Muscle layer of duodenum (tissue), 2 donors: ENCODE measurements at regions not wholly inside any gene's neighbourhood (a gene's known extent, or its start where the extent isn't known, plus 50 kb on each side); places are given as distances from the start of the nearest gene placed in this dataset.
A peak's percentile ranks its signal among the peaks of the same experiment; 100 is the strongest.

Source experiments
- H3K27ac ChIP-seq: one replicate; pipeline ENCODE4 v1.7.0; 2013; ENCODE audit warnings: mild to moderate bottlenecking, low read length
- H3K27me3 ChIP-seq: one replicate; pipeline ENCODE4 v1.7.0; 2013; ENCODE audit warnings: low read depth, mild to moderate bottlenecking, control low read depth, low read length
- H3K36me3 ChIP-seq, 2 donors: one replicate each; pipeline ENCODE4 v1.7.0; 2013; ENCODE audit warnings: low read length in 2 of 2, control low read depth in 1 of 2, mild to moderate bottlenecking in 1 of 2; ENCODE audit not compliant: insufficient read depth in 2 of 2, control insufficient read depth in 1 of 2
- H3K4me1 ChIP-seq, 2 donors: one replicate each; pipeline ENCODE4 v1.7.0; 2013; ENCODE audit warnings: low read length in 2 of 2, mild to moderate bottlenecking in 2 of 2, control low read depth in 1 of 2, moderate library complexity in 1 of 2; ENCODE audit not compliant: insufficient read depth in 2 of 2, control insufficient read depth in 1 of 2
- H3K4me3 ChIP-seq, 2 donors: one replicate each; pipeline ENCODE4 v1.7.0; 2013; ENCODE audit warnings: low read length in 2 of 2, low read depth in 1 of 2, mild to moderate bottlenecking in 1 of 2
- H3K9me3 ChIP-seq, 2 donors: one replicate each; pipeline ENCODE4 v1.7.0; 2013; ENCODE audit warnings: low read length in 2 of 2, control low read depth in 1 of 2, mild to moderate bottlenecking in 1 of 2; ENCODE audit not compliant: control insufficient read depth in 1 of 2
- donor health status: healthy.

GRCh38 chr6:125662296-125662695 lies 87.1 kb upstream of the HEY2 start:
- H3K27me3 ChIP-seq, result no peaks in the 10 kb centered on the region
- H3K9me3 ChIP-seq, result no peaks in the 10 kb centered on the region
- no peak overlapping the region for H3K4me3 ChIP-seq
- H3K36me3 ChIP-seq, result no peaks in the 10 kb centered on the region
- H3K4me1 ChIP-seq, result no peaks in the 10 kb centered on the region
- no peak overlapping the region for H3K27ac ChIP-seq

GRCh38 chr6:125665295-125665814 lies 84.1 kb upstream of the HEY2 start:
- Histone ChIP-seq H3K27ac (no peak overlapping the region), H3K27me3 (no peaks in the 10 kb centered on the region), H3K4me3 (no peak overlapping the region), H3K9me3 (no peaks in the 10 kb centered on the region), H3K36me3 (no peaks in the 10 kb centered on the region), H3K4me1 (no peaks in the 10 kb centered on the region)

GRCh38 chr6:125667326-125667725 lies 82.1 kb upstream of the HEY2 start:
- Histone ChIP-seq H3K27ac (no peak overlapping the region), H3K36me3 (no peaks in the 10 kb centered on the region), H3K4me1 (no peaks in the 10 kb centered on the region), H3K4me3 (no peak overlapping the region), H3K9me3 (no peaks in the 10 kb centered on the region), H3K27me3 (no peaks in the 10 kb centered on the region)

- Histone ChIP-seq H3K4me1 (no peaks in the 10 kb centered on the region), H3K27ac (no peak overlapping the region), H3K4me3 (no peak overlapping the region), H3K9me3 (no peaks in the 10 kb centered on the region), H3K36me3 (no peaks in the 10 kb centered on the region), H3K27me3 (no peaks in the 10 kb centered on the region)
Measured at GRCh38 chr6:125668071-125668470, 81.4 kb upstream of the HEY2 start.

GRCh38 chr6:125670568-125670967 lies 78.9 kb upstream of the HEY2 start:
- H3K36me3 ChIP-seq, result no peaks in the 10 kb centered on the region
- no peak overlapping the region for H3K27ac ChIP-seq
- no peaks in the 10 kb centered on the region for H3K27me3 ChIP-seq
- no peaks in the 10 kb centered on the region for H3K4me1 ChIP-seq
- H3K9me3 ChIP-seq, result no peaks in the 10 kb centered on the region
- H3K4me3 ChIP-seq, result peak overlapping the region in 1 of 2 donors; percentile 14

DNA sequence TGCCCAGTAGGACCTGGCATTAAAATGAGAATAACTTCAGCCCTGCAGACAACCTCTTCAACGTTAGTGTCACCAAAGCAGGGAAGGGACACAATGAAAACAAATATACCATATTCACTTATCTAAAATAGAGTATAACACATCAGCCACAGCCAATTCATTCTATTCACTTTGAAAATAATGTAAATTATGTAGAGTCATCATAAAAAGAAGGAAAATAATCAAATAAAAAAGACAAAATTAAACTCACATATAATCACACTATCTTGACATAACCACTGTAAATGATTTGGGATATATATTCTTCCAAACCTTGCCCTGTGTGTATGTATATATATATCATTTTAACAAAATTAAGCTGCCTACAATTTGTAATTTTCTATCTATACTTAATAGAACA lies 78.1 kb upstream of the HEY2 start:
- Histone ChIP-seq H3K4me1 (no peaks in the 10 kb centered on the region), H3K4me3 (no peak overlapping the region)

GRCh38 chr6:125674230-125674629 lies 75.2 kb upstream of the HEY2 start:
- Histone ChIP-seq H3K4me3 (no peak overlapping the region), H3K36me3 (no peaks in the 10 kb centered on the region), H3K27me3 (no peaks in the 10 kb centered on the region), H3K27ac (no peak overlapping the region), H3K9me3 (no peaks in the 10 kb centered on the region), H3K4me1 (no peaks in the 10 kb centered on the region)

More for the DNA sequence above, 78.1 kb upstream of the HEY2 start:
- H3K9me3 ChIP-seq, result no peaks in the 10 kb centered on the region
- no peaks in the 10 kb centered on the region for H3K36me3 ChIP-seq
- no peaks in the 10 kb centered on the region for H3K27me3 ChIP-seq
- no peak overlapping the region for H3K27ac ChIP-seq

DNA sequence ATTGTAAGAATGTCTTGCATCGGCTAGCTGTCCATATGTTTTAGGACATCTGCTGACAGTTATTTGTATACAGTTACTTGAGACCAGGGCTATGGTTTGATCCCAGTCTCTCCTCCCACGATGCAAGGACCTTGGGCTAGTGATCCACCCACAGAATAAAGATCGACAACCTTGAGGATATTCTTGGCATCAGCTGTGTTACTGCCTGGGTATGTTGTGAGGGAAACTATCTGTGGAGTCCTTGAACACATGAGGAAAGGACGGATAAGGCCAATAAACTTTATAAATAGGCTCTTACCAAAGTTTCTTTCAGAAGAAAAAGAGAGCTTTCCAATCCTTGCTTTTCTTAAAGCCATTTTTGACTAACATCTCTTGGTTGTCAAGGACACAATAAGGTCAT lies 70.8 kb upstream of the HEY2 start:
- Histone ChIP-seq H3K27me3 (no peaks in the 10 kb centered on the region), H3K27ac (no peak overlapping the region), H3K4me3 (no peak overlapping the region), H3K36me3 (no peaks in the 10 kb centered on the region), H3K4me1 (no peaks in the 10 kb centered on the region), H3K9me3 (no peaks in the 10 kb centered on the region)

GRCh38 chr6:125679128-125679527 lies 70.3 kb upstream of the HEY2 start:
- H3K36me3 ChIP-seq, result no peaks in the 10 kb centered on the region
- H3K9me3 ChIP-seq, result no peaks in the 10 kb centered on the region
- no peak overlapping the region for H3K4me3 ChIP-seq
- no peaks in the 10 kb centered on the region for H3K4me1 ChIP-seq
- H3K27me3 ChIP-seq, result no peaks in the 10 kb centered on the region
- no peak overlapping the region for H3K27ac ChIP-seq

DNA sequence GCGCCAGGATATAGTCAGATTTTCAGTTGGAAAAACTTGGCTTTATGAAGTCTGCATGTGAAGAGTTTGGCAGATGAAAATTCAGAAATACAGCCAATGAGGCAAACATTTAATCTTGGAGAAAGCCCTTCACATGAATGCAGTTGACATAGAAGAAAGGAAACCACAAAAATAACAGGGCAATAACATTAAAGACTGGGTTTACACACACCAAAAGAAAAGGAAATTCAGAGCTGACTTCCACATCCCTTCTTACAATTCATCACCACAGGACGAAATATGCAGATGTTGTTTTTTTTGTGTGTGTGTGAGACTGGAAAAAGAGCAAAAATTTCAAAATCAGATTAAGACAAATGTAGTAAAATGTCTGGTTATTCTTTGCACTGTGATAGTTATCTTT lies 69.8 kb upstream of the HEY2 start:
- Histone ChIP-seq H3K9me3 (no peaks in the 10 kb centered on the region), H3K27me3 (no peaks in the 10 kb centered on the region), H3K4me1 (no peaks in the 10 kb centered on the region), H3K4me3 (no peak overlapping the region), H3K36me3 (no peaks in the 10 kb centered on the region), H3K27ac (no peak overlapping the region)

- Histone ChIP-seq H3K4me3 (no peak overlapping the region), H3K36me3 (no peaks in the 10 kb centered on the region), H3K4me1 (no peaks in the 10 kb centered on the region), H3K27ac (no peak overlapping the region), H3K27me3 (no peaks in the 10 kb centered on the region), H3K9me3 (no peaks in the 10 kb centered on the region)
Measured at GRCh38 chr6:125682939-125683338, 66.5 kb upstream of the HEY2 start.

GRCh38 chr6:125688138-125688537 lies 61.3 kb upstream of the HEY2 start:
- H3K27ac ChIP-seq, result no peak overlapping the region
- no peak overlapping the region for H3K4me3 ChIP-seq
- H3K27me3 ChIP-seq, result no peaks in the 10 kb centered on the region
- peaks cover 0 to 6% of the 10 kb centered on the region in 2 donors for H3K9me3 ChIP-seq
- H3K4me1 ChIP-seq, result no peaks in the 10 kb centered on the region
- no peaks in the 10 kb centered on the region for H3K36me3 ChIP-seq
